Activated CD8-positive, alpha-beta T cell treated with anti-CD3 and anti-CD28 coated beads for 36 hours (primary cell): ENCODE measurements at regions not wholly inside any gene's neighbourhood (a gene's known extent, or its start where the extent isn't known, plus 50 kb on each side); places are given as distances from the start of the nearest gene placed in this dataset.

ENCODE experiments used
- ATAC-seq: fragments of 200-7000 bp; cut with Tn5 transposase; one replicate; pipeline ENCODE4 v1.10.0; 2021; ENCODE audit warnings: mild to moderate bottlenecking, moderate library complexity
- CTCF ChIA-PET: fragments of 350-600 bp; sonication (Branson Sonifier 250); formaldehyde crosslinking; loops from one replicate; lab custom pipeline; 2021; ENCODE audit warnings: antibody characterized with exemption; lab: Charles Lee
- POLR2A ChIA-PET: fragments of 350-600 bp; sonication (Branson Sonifier 250); formaldehyde crosslinking; loops from one replicate; lab custom pipeline; 2021; ENCODE audit warnings: antibody characterized with exemption; lab: Charles Lee
- DNase-seq: peaks from one replicate; pipeline ENCODE4 v3.0.0-alpha.2; 2020
- H3K27ac Mint-ChIP-seq: one replicate; pipeline ENCODE4 v1.8.0; 2021; ENCODE audit warnings: mild to moderate bottlenecking, mixed read lengths
- H3K27me3 Mint-ChIP-seq: one replicate; pipeline ENCODE4 v1.8.0; 2021; ENCODE audit warnings: mixed read lengths
- H3K36me3 Mint-ChIP-seq: one replicate; pipeline ENCODE4 v1.8.0; 2021; ENCODE audit warnings: low read depth, mixed read lengths
- H3K4me1 Mint-ChIP-seq: one replicate; pipeline ENCODE4 v1.8.0; 2021; ENCODE audit warnings: low read depth, mixed read lengths
- H3K4me3 Mint-ChIP-seq: one replicate; pipeline ENCODE4 v1.8.0; 2021; ENCODE audit warnings: mild to moderate bottlenecking, moderate library complexity, mixed read lengths
- H3K9me3 Mint-ChIP-seq: one replicate; pipeline ENCODE4 v1.8.0; 2021; ENCODE audit warnings: mixed read lengths
- intact Hi-C: fragments of 100-400 bp; cut with micrococcal nuclease; formaldehyde crosslinking; loops from one replicate; pipeline ENCODE4 v1.10.0; 2022
- TF ChIP-seq, protein P1 (sequence below): fragments of 200-600 bp; IDR thresholded peaks from one replicate; pipeline ENCODE4 v1.8.0; 2022; ENCODE audit warnings: antibody characterized with exemption, mild to moderate bottlenecking

DNA sequence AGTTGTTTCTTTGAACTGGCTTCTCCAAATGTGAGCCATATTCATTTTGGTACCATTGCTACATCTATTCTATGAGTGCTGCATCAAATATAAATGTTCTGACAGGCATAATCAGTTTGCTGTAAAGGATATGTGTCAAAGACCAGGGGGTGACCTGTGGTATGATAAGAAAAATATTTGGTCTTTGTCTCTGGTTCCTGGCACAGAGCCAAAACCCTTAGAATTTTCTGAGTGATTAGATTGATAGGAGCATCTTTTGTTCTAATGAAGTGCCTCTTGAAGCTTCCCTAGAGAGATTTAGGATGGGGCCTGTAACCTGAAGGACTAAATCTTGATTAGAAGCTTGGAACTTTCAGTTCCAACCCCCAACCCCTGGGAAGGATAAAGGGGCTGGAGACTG lies 256.3 kb downstream of the NNT start:
- Mint-ChIP-seq H3K36me3 (no peaks in the 10 kb centered on the region), H3K4me1 (no peaks in the 10 kb centered on the region), H3K4me3 (no peak overlapping the region), H3K27me3 (no peaks in the 10 kb centered on the region), H3K9me3 (no peaks in the 10 kb centered on the region), H3K27ac (no peak overlapping the region)
- no peak for ATAC-seq
- TF ChIP-seq, protein P1, sequence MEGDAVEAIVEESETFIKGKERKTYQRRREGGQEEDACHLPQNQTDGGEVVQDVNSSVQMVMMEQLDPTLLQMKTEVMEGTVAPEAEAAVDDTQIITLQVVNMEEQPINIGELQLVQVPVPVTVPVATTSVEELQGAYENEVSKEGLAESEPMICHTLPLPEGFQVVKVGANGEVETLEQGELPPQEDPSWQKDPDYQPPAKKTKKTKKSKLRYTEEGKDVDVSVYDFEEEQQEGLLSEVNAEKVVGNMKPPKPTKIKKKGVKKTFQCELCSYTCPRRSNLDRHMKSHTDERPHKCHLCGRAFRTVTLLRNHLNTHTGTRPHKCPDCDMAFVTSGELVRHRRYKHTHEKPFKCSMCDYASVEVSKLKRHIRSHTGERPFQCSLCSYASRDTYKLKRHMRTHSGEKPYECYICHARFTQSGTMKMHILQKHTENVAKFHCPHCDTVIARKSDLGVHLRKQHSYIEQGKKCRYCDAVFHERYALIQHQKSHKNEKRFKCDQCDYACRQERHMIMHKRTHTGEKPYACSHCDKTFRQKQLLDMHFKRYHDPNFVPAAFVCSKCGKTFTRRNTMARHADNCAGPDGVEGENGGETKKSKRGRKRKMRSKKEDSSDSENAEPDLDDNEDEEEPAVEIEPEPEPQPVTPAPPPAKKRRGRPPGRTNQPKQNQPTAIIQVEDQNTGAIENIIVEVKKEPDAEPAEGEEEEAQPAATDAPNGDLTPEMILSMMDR = no peak
- intact Hi-C loops = no loop called here
- POLR2A ChIA-PET = no interaction called here
- CTCF ChIA-PET = no interaction called here
- DNase-seq = no peak

GRCh38 chr5:43855452-43855851 lies 252.5 kb downstream of the NNT start:
- TF ChIP-seq, protein P1 = no peak
- no peak for DNase-seq
- ChIA-PET CTCF (no interaction called here), POLR2A (no interaction called here)
- Mint-ChIP-seq H3K27me3 (no peaks in the 10 kb centered on the region), H3K4me3 (no peak overlapping the region), H3K27ac (no peak overlapping the region), H3K9me3 (no peaks in the 10 kb centered on the region), H3K4me1 (no peaks in the 10 kb centered on the region), H3K36me3 (no peaks in the 10 kb centered on the region)
- no peak for ATAC-seq
- intact Hi-C loops = no loop called here

- ChIA-PET POLR2A (no interaction called here), CTCF (no interaction called here)
- intact Hi-C loops = no loop called here
- Mint-ChIP-seq H3K4me1 (no peaks in the 10 kb centered on the region), H3K27me3 (no peaks in the 10 kb centered on the region), H3K36me3 (no peaks in the 10 kb centered on the region), H3K4me3 (no peak overlapping the region), H3K9me3 (peaks cover 2% of the 10 kb centered on the region), H3K27ac (no peak overlapping the region)
- no peak for DNase-seq
- TF ChIP-seq, protein P1 = no peak
- ATAC-seq = no peak
Measured at GRCh38 chr5:43854697-43855292, 251.8 kb downstream of the NNT start.

- peaks cover 2% of the 10 kb centered on the region for H3K9me3 Mint-ChIP-seq
- POLR2A ChIA-PET = no interaction called here
- TF ChIP-seq, protein P1 = no peak
- H3K27ac Mint-ChIP-seq = no peak overlapping the region
- no peaks in the 10 kb centered on the region for H3K4me1 Mint-ChIP-seq
- CTCF ChIA-PET = no interaction called here
- intact Hi-C loops = no loop called here
- no peak for ATAC-seq
- no peak overlapping the region for H3K4me3 Mint-ChIP-seq
- H3K27me3 Mint-ChIP-seq = no peaks in the 10 kb centered on the region
- DNase-seq = no peak
- no peaks in the 10 kb centered on the region for H3K36me3 Mint-ChIP-seq
Measured at GRCh38 chr5:43852279-43852678, 249.3 kb downstream of the NNT start.

DNA sequence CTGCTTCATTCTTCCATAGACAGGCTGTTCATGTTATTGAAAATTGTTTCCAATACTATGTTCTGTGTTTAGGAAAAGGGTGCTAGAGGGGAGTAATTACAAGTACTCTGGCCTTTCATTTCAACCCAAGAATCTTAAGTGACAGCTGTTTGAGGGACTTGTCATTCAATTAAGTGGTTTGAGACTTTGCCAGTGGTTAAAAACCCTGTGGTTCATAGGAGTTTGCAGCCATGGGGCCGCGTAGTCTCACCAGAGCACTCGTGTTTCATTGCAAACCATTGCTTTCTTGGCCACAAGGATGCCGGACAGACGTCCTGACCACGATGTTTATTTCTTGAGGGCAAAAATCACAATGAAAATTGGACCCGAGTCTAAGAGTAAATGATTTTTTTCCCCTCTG lies 248.8 kb downstream of the NNT start:
- ChIA-PET CTCF (no interaction called here), POLR2A (no interaction called here)
- Mint-ChIP-seq H3K36me3 (no peaks in the 10 kb centered on the region), H3K27ac (no peak overlapping the region), H3K4me1 (no peaks in the 10 kb centered on the region), H3K4me3 (no peak overlapping the region), H3K27me3 (no peaks in the 10 kb centered on the region), H3K9me3 (peaks cover 2% of the 10 kb centered on the region)
- DNase-seq (no peak), ATAC-seq (no peak)
- TF ChIP-seq, protein P1 = no peak
- intact Hi-C loops = no loop called here
